ENCODE measurements at regions not wholly inside any gene's neighbourhood (a gene's known extent, or its start where the extent isn't known, plus 50 kb on each side); places are given as distances from the start of the nearest gene placed in this dataset.

DNA sequence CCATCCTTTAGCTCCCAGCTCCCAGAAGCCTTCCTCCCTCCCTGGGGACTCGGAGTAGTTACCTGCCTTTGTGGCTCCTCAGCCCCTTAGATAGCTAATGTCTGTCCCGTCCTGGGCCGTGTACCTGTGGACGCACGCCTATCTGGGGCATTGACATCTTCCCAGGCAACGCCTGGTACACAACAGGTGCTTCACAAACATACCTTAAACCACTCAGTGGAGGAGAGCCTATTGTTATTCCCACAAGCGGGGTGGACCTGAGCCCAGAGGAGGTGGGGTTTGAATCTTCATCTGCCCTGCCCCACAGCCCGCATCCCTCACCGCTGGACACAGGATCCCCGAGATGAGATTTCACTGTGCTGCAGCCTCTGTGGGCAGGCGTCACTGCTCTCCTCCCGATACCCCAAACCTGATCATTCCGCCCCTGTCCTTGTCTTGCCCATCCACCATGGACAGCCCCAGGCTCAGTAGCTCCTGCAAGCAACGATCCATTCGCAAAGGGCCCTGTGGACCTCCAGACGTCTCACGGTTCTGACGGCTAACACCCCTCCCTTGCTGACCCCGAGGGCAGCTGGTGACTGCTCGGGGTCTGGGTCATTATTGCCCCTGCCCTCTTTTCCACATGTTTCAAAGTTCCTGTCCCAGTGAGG lies 73.8 kb upstream of the SHISAL1 start:
- no peak for DNase-seq

- no peak for DNase-seq
Observed at GRCh38 chr22:44385781-44386180, 73.0 kb upstream of the SHISAL1 start.

- no peak for DNase-seq
Observed at GRCh38 chr22:44385296-44385610, 72.5 kb upstream of the SHISAL1 start.

DNA sequence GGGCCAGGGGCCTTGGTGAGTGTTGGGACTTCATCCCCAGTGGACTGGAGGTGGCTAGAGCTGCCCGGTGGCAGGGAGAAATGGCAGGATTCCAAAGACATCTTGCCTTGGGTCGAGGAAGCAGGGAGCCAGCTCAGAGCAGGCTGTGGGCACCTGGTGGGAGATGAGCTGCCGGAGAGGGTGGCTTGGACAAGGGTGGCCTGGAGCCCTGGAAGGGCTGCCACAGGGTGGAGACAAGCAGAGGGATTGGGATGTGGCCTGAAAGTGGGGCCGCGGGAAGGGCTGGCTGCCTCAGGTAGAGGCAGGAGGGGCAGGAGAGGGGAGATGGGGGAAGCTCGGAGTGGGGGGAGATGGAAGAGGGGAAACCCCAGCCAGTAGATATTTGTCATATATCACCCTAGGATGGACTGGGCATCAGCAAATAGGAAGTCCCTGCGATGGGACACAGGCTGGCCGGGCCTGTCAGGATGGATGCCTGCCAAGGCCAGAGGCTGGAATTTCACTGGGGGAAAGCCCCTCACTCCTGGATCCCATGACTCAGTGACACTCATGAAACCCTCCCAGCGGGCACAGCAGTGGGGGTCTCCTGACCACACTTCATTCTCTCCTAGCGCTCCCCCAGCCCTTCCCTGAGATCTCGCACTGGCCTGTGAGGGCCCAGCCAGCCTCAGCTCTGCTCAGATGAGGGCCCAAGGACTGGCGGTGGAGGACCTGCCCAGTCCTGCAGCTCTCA lies 72.0 kb upstream of the SHISAL1 start:
- DNase-seq: no peak

DNA sequence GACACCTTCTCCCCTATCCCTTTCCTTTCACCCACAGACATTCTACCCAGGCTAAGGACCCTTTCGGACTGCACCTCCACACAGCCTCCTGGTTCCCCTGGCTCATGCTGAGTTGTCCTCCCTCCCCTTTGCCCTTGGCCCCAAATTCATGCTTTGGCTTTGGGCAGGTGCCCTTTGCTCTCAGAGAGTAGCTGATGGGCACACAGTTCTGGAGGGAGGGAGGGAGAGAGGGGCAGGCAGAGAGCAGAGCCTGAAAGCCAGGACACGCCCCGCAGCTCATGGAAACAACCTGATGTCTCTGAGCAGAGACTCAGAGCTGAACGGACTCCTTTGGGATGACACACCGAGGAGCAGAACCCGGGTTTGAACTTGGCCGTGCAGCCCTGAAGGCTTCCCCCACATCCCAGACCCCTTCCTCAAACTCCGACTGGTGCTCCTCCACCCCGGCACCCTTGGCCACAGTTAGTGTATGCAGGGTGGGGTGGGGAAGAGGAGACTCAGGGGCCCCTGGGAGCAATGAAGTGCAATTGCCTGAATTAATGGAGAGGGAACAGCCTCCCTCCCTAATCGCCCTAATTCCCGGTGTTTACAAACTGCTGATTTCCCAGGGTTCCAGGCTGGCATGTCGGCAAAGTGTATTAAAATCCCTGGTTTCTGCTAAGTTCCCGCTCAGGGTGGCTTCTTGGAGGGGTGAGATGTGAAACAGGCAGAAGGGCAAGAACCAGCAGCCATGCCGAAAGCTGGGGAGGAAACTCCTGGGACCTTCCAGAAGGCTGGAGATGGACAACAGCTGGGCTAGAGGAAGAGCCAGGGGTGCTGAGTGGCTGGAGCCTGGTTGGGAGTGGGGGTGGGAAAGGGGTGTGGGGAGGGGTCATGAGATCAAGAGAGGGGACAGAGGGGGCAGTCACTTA lies 71.2 kb upstream of the SHISAL1 start:
- DNase-seq: peak; percentile 13

- DNase-seq: no peak
Observed at GRCh38 chr22:44383064-44383575, 70.4 kb upstream of the SHISAL1 start.

DNA sequence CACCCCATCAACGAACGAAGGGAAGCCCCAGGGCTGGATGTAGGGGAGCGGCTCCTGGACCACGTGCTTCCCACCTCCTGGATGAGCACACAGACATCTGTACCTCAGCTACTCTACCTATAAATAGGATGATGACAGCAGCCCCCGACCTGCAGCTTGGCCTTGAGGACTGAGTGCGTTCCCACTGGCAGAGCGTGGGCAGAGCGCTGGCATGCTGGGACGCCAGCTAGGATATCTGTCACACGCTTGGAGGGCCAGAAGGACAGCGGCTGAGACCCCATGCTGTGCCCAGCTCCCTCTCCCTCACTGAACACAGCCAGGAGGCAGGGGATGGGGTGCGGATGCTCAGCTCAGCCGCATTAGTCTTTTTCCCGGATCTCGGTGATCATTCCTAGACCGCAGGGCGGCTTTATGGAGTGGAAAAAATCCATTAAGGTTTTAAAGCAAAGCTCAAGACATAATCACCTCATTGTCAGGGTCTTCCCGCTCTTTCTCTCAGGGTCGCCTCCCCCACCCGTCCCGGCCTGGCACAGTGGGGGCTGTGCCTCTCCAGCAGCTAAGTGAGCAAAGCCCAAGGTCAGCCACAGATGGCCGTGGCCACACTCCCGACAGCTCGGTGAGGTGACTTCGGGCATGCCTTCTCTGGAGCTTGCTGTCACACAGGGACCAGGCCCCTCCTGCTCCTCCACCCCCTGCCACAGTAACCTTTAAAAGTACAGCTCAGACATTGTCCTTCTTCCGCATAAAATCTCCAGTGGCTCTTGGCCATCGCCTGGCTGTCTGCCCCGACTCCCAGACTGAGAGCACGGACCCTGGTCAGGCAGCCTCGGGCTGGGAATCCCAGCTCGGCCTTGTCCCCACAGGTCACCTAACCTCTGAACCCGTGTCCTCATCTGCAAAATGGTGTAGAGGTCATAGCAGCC lies 69.6 kb upstream of the SHISAL1 start:
- DNase-seq: peak; percentile 30

GRCh38 chr22:44381761-44382115 lies 69.0 kb upstream of the SHISAL1 start:
- no peak for DNase-seq

- DNase-seq: peak; percentile 44
Observed at GRCh38 chr22:44380756-44381486, 68.2 kb upstream of the SHISAL1 start.

DNA sequence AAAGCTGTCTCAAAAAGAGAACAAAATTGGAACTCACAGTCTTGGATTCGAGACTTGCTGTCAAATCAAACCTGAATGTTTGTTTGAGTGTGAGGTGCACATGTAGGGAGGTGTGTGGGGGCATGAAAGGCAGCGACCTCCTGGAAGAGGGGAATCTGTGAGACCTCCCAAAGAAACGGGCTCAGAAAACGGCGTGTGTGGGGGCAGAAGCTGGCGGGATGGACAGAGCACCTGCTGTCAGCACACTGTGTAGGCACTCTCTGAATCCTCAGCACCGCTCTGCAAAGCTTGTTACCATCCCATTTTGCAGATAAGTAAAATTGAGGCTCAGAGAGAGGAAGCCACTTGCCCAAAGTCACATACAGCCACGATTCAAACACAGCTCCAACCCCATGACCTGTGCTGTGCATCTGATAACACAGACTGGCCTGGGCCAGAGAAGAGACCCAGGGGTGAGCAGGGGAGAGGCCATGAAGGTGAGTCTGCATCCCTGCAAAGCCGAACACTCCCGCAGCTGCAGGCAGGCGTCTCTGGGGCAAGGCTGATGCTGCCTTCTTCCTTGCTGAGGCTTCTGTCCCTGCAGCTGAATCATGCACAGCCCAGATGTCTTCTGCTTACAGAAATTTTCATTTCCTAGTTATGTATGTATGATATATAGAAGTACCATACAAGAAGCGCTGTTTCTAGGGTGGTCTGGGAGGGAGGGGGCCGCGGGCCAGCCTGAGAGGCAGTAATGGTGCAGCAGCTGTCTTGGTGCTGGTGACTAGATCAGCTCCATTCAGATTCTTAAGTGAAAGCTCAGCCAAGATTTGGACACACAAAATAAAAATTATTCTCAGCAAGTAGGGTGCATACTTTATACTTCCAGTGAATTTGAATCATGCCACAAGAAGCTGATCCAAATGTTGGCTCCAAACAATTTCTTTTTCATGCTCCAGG lies 67.3 kb upstream of the SHISAL1 start:
- no peak for DNase-seq

DNA sequence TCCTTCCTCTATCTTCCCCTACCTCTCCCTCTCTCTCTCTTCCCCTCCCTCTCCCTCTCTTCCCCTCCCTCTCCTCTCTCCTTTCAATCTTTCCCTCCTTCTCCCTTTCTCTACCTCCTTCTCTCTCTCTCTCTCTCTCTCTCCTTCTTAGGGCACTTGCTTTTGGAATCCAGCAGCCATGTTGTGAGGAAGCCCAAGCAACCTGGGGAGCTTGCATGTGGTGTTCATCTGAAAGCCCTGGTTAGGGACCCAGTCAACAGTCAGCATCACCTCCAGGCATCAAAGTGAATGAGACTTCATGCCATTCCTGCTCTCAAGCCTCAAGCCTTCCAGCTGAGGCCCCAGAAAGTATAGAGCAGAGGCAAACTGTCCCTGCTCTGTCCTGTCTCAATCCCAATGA lies 65.6 kb upstream of the SHISAL1 start:
- no peak for DNase-seq

GRCh38 chr22:44375451-44375850 lies 62.7 kb upstream of the SHISAL1 start:
- no peak for DNase-seq

GRCh38 chr22:44373234-44373633 lies 60.5 kb upstream of the SHISAL1 start:
- DNase-seq: no peak

DNA sequence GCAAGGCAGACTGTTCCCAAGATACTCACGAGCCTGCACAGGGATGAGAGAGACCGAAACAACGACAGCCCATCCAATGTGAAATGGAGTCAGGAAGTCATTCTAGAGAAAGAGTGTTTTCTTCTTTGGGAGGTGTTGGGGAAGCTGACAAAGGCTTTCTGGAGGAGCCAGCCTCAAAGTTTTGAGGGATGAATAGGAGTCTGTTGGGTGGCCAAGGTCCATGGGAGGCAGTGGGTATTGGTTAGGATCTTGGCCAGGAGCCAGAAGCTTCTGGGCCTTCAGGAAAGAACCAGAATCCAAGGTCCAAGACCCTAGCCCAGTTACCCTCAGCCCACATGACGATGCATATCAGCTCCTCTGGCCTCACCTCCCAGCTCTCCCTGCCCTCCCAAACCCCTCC lies 59.9 kb upstream of the SHISAL1 start:
- DNase-seq: no peak

- DNase-seq: no peak
Observed at GRCh38 chr22:44371741-44372525, 59.2 kb upstream of the SHISAL1 start.

DNA sequence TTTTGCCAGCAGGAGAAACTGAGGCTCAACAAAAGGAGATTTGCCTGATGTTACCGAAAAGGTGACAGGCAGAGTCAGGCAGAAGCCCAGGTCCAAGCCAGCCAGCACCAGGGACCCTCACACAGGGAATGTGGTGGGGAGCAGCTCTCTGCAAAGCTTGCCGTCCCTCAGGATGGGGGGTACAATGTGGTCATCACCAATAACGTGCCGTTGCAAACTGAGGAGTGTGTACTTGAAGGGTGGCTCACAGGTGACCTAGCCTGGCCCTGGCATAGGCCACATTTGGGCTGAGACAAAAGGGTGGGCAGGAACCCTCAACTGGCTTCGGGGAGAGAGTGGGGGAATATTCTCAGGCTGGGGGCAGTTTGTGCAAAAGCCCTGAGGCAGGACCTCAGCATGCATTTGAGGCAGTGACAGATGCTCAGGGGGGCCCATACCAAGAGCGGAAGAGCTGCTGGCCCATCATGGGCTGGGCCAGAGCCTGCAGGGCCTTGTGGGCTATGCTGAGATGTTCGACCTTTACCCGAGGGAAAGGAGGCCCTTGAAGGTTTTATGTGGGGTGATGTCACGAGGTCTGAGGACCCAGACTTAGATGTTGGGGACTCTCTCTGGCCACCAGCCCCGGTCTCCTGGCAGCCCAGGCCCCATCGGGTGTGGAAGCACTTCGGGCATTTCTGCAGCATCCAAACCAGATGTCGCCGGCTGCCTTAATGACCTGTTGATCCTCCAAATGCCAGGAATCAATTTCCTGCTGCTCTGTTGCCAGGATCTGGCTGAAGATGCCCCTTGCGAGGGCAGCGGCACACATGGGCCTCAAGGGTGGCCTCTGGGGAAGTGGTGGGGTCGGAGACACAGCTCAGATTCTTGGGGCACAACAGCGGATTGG lies 57.4 kb upstream of the SHISAL1 start:
- DNase-seq: no peak

DNA sequence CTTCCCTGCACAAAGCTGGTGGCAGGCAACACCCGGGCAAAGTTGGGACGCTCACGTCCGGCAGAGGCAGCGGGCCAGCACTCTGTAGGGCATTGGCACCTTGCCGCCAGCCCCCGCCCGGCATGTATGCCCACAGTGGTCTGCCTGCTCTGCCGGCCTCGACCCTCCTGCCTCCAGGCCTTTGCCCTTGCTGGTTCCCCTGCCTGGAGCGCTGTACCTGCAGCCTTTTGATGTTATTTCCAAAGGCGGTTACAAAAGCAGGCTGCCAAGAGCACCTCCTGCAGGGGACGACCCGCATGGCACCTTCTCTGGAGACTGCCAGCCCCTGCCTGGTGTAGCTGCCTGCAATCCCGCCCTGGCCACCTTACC lies 56.5 kb upstream of the SHISAL1 start:
- DNase-seq: no peak

DNA sequence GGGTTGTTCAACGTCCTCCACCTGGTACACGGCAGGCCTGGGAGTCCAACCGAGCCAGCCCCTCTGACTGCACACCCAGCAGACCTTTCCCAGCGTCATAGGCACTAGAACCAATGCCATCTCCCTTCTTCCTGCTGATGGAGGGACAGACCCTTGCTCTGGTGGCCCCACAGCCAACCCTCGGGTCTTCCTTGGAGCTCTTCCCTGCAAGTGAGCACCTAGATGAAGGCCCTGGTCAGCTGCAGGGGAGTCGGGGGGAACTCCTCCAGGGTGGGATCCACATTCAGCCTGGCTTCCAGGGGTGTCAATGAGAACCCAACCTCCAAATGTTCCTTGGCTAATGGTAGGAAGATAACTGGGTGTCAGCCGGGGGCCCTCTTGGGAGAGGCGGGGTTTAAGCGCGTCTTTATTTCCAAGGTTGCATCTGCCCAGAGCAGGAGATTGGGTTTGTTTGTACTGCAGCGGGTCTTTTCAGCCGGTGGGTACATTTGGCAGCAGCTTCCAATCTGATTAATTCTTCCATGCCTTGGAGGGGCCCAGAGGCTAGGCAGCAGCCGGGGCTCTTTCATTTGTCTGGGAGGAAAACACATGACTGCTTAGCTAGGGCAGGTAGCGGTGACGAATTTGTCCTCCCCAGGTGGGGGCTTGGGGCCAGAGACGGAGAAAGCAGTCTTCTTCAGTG lies 56.0 kb upstream of the SHISAL1 start:
- DNase-seq: no peak

Data from NCI-H1694 treated with DMSO at 0.1 percent for 48 hours (cell line).